Esophagus squamous epithelium (tissue), 5 donors: ENCODE measurements at regions not wholly inside any gene's neighbourhood (a gene's known extent, or its start where the extent isn't known, plus 50 kb on each side); places are given as distances from the start of the nearest gene placed in this dataset.
A peak's percentile ranks its signal among the peaks of the same experiment; 100 is the strongest.
"Not testable (repeated sequence)": the region's sequence is repeated elsewhere in the genome, so short reads cannot be mapped to it uniquely, and the experiment has no call there.

Experiments used
- DNase-seq: peaks from one replicate; lab custom pipeline; 2025; lab: John Stamatoyannopoulos, UW
- H3K27ac ChIP-seq, 4 donors: fragments of 200-600 bp; sonication (generic); one replicate each; pipeline ENCODE4 v1.5.1; 2016 to 2019; ENCODE audit warnings: mild to moderate bottlenecking in 1 of 4
- H3K27me3 ChIP-seq, 4 donors: fragments of 200-600 bp; sonication (generic); 1 replicate in 3 of 4; 2 replicates in 1 of 4; pipeline versions ENCODE4 v1.5.1 to v1.6.0; 2017 to 2021; ENCODE audit warnings: antibody characterized with exemption in 1 of 4
- H3K36me3 ChIP-seq, 3 donors: fragments of 200-600 bp; sonication (generic); one replicate each; pipeline ENCODE4 v1.5.1; 2016 to 2019
- H3K4me1 ChIP-seq, 3 donors: fragments of 200-600 bp; sonication (generic); one replicate each; pipeline ENCODE4 v1.5.1; 2017 to 2019
- H3K4me3 ChIP-seq, 4 donors: fragments of 200-600 bp; sonication (generic); 1 replicate in 3 of 4; 2 replicates in 1 of 4; pipeline ENCODE4 v1.5.1; 2016 to 2019; ENCODE audit warnings: mild to moderate bottlenecking in 2 of 4, moderate library complexity in 1 of 4
- H3K9me3 ChIP-seq, 3 donors: fragments of 200-600 bp; sonication (generic); one replicate each; pipeline ENCODE4 v1.5.1; 2016 to 2019
- CTCF ChIP-seq, 6 experiments: fragments of 450-650 bp in 4 of 6; fragments of 200-600 bp in 2 of 6; sonication (generic) in 2 of 6; IDR thresholded peaks; one replicate each; pipeline ENCODE4 v1.5.1; 2016 to 2019; ENCODE audit warnings: antibody characterized with exemption in 6 of 6, mild to moderate bottlenecking in 4 of 6, moderate library complexity in 4 of 6
- POLR2A ChIP-seq, 4 donors: fragments of 450-650 bp; IDR thresholded peaks; one replicate each; pipeline ENCODE4 v1.6.1; 2017; ENCODE audit warnings: antibody characterized with exemption in 4 of 4, mild to moderate bottlenecking in 4 of 4, moderate library complexity in 3 of 4
- WGBS, 2 donors: methylation state at CpG; one replicate each; pipeline ENCODE4 v1.1.5; 2018; 5-methylcytosine and 5-hydroxymethylcytosine counted together
- intact Hi-C: fragments of 100-400 bp; cut with DNase I; formaldehyde crosslinking; loops from one replicate; pipeline ENCODE4 v1.15.0; 2022
- donor health status: DM: yes; HTN: yes; CAD: no.

GRCh38 chrX:40855932-40856515 is 120.7 kb upstream of the MED14 start:
- intact Hi-C loops: no loop called here
- DNase-seq: no peak
- TF ChIP-seq POLR2A (IDR thresholded peaks at IDR 0.05) (no peak), CTCF (IDR thresholded peaks at IDR 0.05) (no peak)
- H3K4me3 ChIP-seq: no peak overlapping the region
- no peaks in the 10 kb centered on the region for H3K9me3 ChIP-seq
- H3K36me3 ChIP-seq: no peaks in the 10 kb centered on the region
- peaks cover 0 to 5% (median 0%) of the 10 kb centered on the region in 3 donors for H3K4me1 ChIP-seq
- H3K27ac ChIP-seq: no peak overlapping the region
- no peaks in the 10 kb centered on the region for H3K27me3 ChIP-seq

- DNase-seq, H3K9me3 ChIP-seq, intact Hi-C loops, H3K36me3 ChIP-seq, H3K4me3 ChIP-seq, H3K27ac ChIP-seq, H3K27me3 ChIP-seq, H3K4me1 ChIP-seq: not testable (repeated sequence)
- 70 to 100% methylated on average over 2 to 4 of the region's 47 CpGs for WGBS, 2 donors
Observed at GRCh38 chrX:40861952-40862554, 126.7 kb upstream of the MED14 start.

- peaks cover 0 to 13% (median 4%) of the 10 kb centered on the region in 3 donors for H3K4me1 ChIP-seq
- intact Hi-C loops, DNase-seq, H3K27ac ChIP-seq, H3K36me3 ChIP-seq, H3K4me3 ChIP-seq, H3K9me3 ChIP-seq, H3K27me3 ChIP-seq: not testable (repeated sequence)
- 33 to 42% methylated on average over 1 to 4 of the region's 4 CpGs for WGBS, 2 donors
Observed at GRCh38 chrX:40863260-40863659, 127.9 kb upstream of the MED14 start.

GRCh38 chrX:40863671-40864070 is 128.3 kb upstream of the MED14 start:
- peaks cover 0 to 13% (median 4%) of the 10 kb centered on the region in 3 donors for H3K4me1 ChIP-seq
- intact Hi-C loops: no loop called here
- H3K27ac ChIP-seq: no peak overlapping the region
- no peak for DNase-seq
- no peaks in the 10 kb centered on the region for H3K36me3 ChIP-seq
- TF ChIP-seq POLR2A (IDR thresholded peaks at IDR 0.05) (no peak), CTCF (IDR thresholded peaks at IDR 0.05) (no peak)
- H3K27me3 ChIP-seq: no peaks in the 10 kb centered on the region
- H3K4me3 ChIP-seq: no peak overlapping the region
- H3K9me3 ChIP-seq: peaks cover 0 to 2% (median 0%) of the 10 kb centered on the region in 3 donors
- 92 to 100% methylated on average over 1 of the region's 1 CpG for WGBS, 2 donors

GRCh38 chrX:40864972-40865371 is 129.6 kb upstream of the MED14 start:
- Histone ChIP-seq H3K9me3 (peaks cover 0 to 4% (median 0%) of the 10 kb centered on the region in 3 donors), H3K27ac (no peak overlapping the region), H3K36me3 (no peaks in the 10 kb centered on the region), H3K27me3 (no peaks in the 10 kb centered on the region), H3K4me1 (peaks cover 0 to 13% (median 4%) of the 10 kb centered on the region in 3 donors), H3K4me3 (no peak overlapping the region)
- 58% methylated on average over 1 of the region's 1 CpG; no CpG with 5 or more reads in 1 of the 2 donors for WGBS, 2 donors
- TF ChIP-seq POLR2A (IDR thresholded peaks at IDR 0.05): no peak
- no peak for DNase-seq
- intact Hi-C loops: no loop called here

GRCh38 chrX:40866893-40867292 is 131.6 kb upstream of the MED14 start:
- 50 to 67% methylated on average over 1 to 2 of the region's 2 CpGs for WGBS, 2 donors
- Histone ChIP-seq H3K4me3 (no peak overlapping the region), H3K27ac (peak overlapping the region in 2 of 4 donors; percentile 36 to 49)

More at GRCh38 chrX:40866893-40867292, 131.6 kb upstream of the MED14 start:
- intact Hi-C loops: no loop called here
- no peak for DNase-seq
- no peaks in the 10 kb centered on the region for H3K36me3 ChIP-seq
- no peak for TF ChIP-seq POLR2A (IDR thresholded peaks at IDR 0.05)
- no peak for TF ChIP-seq CTCF (IDR thresholded peaks at IDR 0.05)
- peaks cover 0 to 4% (median 0%) of the 10 kb centered on the region in 3 donors for H3K9me3 ChIP-seq
- H3K4me1 ChIP-seq: peaks cover 0 to 13% (median 4%) of the 10 kb centered on the region in 3 donors
- no peaks in the 10 kb centered on the region for H3K27me3 ChIP-seq
